WTC11 (cell line): ENCODE measurements at regions not wholly inside any gene's neighbourhood (a gene's known extent, or its start where the extent isn't known, plus 50 kb on each side); places are given as distances from the start of the nearest gene placed in this dataset.

ENCODE experiments used
- CBFB ChIP-seq: sonication (generic); formaldehyde crosslinking; IDR thresholded peaks from 2 replicates; pipeline ENCODE4 v1.8.1; 2022; ENCODE audit warnings: mild to moderate bottlenecking, low read depth, missing genetic modification reagents
- CTCF ChIP-seq: fragments of 200-600 bp; IDR thresholded peaks from 2 replicates; pipeline ENCODE4 v1.8.0; 2022; ENCODE audit warnings: antibody characterized with exemption
- ESRRA ChIP-seq: sonication (generic); formaldehyde crosslinking; IDR thresholded peaks from 2 replicates; pipeline ENCODE4 v1.8.1; 2022; ENCODE audit warnings: mild to moderate bottlenecking, missing genetic modification reagents, borderline replicate concordance
- JUN ChIP-seq: sonication (generic); formaldehyde crosslinking; IDR thresholded peaks from 2 replicates; pipeline ENCODE4 v1.8.0; 2023; ENCODE audit warnings: mild to moderate bottlenecking, missing genetic modification reagents
- NFYB ChIP-seq: sonication (generic); formaldehyde crosslinking; conservative IDR thresholded peaks from 2 replicates; pipeline ENCODE4 v1.8.0; 2022; ENCODE audit warnings: low read depth, missing genetic modification reagents
- RELA ChIP-seq: sonication (generic); formaldehyde crosslinking; IDR thresholded peaks from 2 replicates; pipeline ENCODE4 v1.8.1; 2022; ENCODE audit warnings: missing genetic modification reagents, mild to moderate bottlenecking, borderline replicate concordance
- SP1 ChIP-seq: sonication (generic); formaldehyde crosslinking; conservative IDR thresholded peaks from 2 replicates; pipeline ENCODE4 v1.8.1; 2022; ENCODE audit warnings: missing genetic modification reagents
- STAT6 ChIP-seq: sonication (generic); formaldehyde crosslinking; conservative IDR thresholded peaks from 2 replicates; pipeline ENCODE4 v1.8.1; 2023; ENCODE audit warnings: mild to moderate bottlenecking, low read depth, missing genetic modification reagents, moderate library complexity
- TP53 ChIP-seq: sonication (generic); formaldehyde crosslinking; IDR thresholded peaks from 2 replicates; pipeline ENCODE4 v1.8.1; 2023; ENCODE audit warnings: mild to moderate bottlenecking, missing genetic modification reagents
- ZNF281 ChIP-seq: sonication (generic); formaldehyde crosslinking; IDR thresholded peaks from 2 replicates; pipeline ENCODE4 v1.8.0; 2023; ENCODE audit warnings: mild to moderate bottlenecking, missing genetic modification reagents
- ZNF423 ChIP-seq: fragments of 250-450 bp; sonication (Bioruptor Pico); IDR thresholded peaks from 2 replicates; pipeline ENCODE4 v2.1.2; 2022; ENCODE audit warnings: mild to moderate bottlenecking, moderate library complexity
- ZNF532 ChIP-seq: fragments of 250-450 bp; sonication (Bioruptor Pico); IDR thresholded peaks from 2 replicates; pipeline ENCODE4 v1.9.0; 2021; ENCODE audit warnings: mild to moderate bottlenecking, borderline replicate concordance

- TF ChIP-seq CTCF (no peak), ESRRA (CRISPR knock-in tag) (no peak), RELA (CRISPR knock-in tag) (no peak), STAT6 (no peak), TP53 (CRISPR knock-in tag) (no peak), ZNF281 (CRISPR knock-in tag) (no peak), ZNF532 (CRISPR knock-in tag) (no peak), ZNF423 (CRISPR knock-in tag) (no peak), CBFB (CRISPR knock-in tag) (no peak), JUN (CRISPR knock-in tag) (no peak), NFYB (CRISPR knock-in tag) (no peak), SP1 (CRISPR knock-in tag) (no peak)
These were observed 169.4 kb upstream of the ANKRD55 start for GRCh38 chr5:56402266-56403220.
